NCI-H460 (cell line): ENCODE measurements at regions not wholly inside any gene's neighbourhood (a gene's known extent, or its start where the extent isn't known, plus 50 kb on each side); places are given as distances from the start of the nearest gene placed in this dataset.

Source experiments
- DNase-seq: peaks from one replicate; pipeline ENCODE4 v3.0.0-alpha.2; 2016; ENCODE audit warnings: low read depth; ENCODE audit errors: extremely low read depth

DNA sequence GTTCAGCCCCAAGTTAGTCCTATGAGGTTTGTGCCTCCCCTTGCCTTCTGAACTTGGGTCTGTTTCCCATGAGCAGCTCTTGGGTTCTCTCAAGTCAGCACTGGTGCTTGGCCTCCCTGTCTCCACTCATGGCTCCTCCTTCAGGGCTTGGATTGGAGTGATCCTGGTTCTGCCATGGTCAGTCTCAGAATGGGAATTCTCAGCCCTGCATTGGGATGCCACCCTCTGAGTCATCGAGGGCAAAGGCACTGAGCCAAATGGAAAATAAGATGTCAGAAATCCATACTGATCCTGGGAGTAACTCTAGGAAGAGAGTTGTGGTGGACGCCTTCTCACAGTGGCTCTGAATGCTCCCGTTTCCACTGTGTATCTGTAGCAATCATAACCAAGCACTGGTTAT is 233.4 kb upstream of the HABP2 start:
- no peak for DNase-seq

DNA sequence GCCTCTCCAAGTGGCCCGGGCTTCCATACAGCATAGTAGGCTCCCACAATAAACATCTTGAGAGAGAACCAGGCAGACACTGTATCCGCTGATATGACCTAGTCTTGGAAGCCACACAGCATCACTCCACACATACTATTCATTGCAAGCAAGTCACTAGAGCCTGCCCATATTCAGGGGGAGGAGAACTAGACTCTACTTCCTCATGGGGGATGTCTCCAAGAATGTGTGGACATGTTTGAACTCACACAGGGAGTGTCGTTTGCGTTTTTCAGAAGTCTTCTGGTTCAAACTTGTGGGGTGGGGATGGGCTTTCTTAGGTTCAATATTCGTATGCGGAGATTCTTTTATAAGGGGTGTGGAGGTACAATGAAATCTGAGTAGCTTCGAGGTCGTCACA is 232.6 kb upstream of the HABP2 start:
- no peak for DNase-seq

DNA sequence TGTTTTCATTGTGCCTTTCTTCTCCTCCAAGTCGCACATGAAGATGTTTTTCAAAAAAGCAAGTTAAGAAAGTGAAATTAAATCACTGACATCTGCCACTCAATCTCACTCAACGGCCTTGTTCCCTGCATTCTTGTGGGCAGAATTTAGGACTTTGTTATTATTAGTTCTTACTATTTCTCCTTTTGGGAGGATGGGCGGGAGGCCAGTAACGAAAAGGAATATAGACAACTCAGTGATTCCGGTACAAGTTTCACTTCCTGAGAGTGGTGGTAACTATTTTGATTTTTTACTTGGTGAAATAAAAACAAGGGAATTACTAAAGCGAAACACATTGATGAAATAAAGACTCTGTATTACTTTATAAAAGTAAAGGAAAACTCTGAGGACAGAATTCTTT is 231.9 kb upstream of the HABP2 start:
- no peak for DNase-seq

DNA sequence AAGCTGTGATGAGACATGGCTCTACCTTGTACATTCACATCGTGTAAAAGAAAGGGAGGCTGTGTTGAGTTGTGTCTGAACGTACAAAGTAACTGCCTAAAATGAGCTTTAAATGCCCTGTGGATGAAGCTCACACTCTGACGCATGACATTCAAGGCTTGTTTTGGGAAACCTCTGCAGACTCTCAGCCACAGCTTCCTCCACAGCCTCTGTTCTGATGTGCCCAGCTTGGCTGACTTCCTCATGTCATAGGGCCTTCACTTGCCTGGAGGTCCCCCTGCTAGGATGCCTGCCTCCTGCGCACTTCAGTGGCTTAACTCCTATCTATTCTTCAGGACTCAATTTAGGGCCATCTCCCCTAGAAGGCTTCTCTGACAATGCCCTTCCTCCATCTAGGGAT is 230.0 kb upstream of the HABP2 start:
- DNase-seq: no peak

DNA sequence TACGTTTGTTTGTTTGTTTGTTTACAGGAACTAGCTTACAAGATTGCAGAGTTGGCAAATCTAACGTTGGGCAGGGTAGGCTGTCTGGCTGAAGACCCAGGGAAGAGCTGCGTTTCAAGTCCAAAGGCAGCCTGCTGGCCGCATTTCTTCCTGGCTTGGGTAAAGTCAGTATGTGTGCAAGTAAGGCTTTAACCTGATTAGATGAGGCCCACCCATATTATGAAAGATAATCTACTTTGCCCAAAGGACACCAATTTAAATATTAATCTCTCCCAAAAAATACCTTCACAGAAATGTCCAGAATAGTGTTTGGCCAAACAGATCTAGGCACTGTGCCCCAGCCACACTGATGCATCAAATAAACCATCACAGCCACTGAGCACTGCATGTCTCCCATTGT is 228.9 kb upstream of the HABP2 start:
- no peak for DNase-seq

DNA sequence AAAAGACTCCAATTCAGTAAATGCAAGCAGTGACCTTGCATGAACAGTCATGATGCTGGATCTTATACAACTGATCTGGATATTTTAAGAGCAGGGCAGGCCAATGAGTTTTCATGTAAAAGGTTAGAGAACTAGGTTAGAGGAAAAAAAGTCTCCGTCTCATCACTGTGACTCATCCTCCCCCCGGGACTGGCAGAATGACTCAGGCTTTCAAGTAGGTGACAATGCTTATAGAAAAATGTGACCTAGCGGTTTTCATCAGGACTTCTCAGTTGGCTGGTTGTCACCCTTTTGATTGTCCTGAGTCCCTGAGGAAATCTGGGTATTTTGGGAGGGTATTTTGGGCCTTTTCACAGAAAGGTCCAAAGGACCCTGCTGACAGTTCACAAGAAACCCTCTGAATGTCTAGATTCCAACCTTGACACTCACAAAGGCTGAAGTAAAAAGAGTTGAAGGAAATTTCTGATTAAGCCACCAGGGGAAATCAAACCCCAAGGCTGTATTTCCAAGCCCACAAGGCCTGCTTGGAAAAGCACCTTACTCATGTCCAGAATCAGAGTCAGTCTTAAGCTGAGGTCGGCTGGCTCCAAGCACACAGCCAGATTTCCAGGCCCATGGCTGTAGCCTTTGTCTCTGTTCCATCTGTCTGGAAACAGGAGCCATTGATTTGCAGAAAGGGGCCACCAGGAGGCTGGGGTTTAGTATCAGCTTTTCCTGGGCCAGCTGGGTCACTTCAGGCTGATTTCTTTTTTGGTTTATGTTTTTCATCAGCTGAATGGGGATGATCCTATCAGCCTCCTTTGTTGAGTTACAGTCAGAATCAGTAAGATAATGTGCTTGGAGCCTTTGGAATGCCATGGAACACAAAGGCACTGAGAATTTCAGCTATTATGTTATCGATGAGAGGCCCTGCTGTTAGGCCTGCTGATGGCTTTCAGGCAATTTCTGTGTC is 226.4 kb upstream of the HABP2 start:
- DNase-seq: peak; percentile 89

DNA sequence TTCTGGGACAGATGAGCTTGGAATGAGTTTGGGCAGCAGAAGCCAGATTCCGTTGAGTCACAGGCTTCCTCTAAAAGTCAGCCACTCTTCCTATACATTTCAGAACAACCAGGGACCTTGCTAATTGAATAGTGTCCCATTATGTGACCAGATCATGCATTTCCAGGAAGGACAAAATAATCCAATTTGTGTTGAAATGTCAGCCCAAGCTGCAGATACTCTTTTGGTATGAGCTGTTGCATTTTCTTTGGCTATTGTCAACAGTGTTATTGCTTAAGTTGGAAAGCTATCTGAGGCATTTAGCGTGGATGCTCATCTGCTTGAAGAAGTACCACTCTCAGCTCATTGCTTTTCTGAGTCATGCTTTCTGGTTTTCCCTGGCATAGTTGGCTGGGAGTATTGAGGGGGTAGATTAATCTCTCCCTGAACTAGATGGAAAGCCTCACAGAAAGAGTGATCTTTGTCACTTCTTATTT is 223.7 kb upstream of the HABP2 start:
- DNase-seq: no peak

DNA sequence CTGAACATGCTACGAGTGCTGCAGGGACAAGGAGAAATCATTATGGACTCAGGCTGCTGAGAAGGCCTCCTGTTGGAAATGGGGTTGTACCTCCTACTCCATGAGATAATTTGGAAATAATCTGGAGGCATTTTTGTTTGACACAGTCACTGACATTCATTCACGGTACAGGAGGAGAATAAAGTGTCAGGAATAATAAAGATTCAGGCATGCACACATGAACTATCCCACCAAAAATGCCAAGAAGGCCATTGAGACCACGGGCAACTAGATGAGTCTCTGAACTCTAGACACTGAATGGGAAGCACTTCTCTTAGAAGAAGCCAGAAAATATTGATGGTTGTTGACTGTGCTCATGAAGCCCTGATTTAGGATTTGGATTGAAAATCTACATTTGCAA is 220.9 kb upstream of the HABP2 start:
- DNase-seq: no peak

DNA sequence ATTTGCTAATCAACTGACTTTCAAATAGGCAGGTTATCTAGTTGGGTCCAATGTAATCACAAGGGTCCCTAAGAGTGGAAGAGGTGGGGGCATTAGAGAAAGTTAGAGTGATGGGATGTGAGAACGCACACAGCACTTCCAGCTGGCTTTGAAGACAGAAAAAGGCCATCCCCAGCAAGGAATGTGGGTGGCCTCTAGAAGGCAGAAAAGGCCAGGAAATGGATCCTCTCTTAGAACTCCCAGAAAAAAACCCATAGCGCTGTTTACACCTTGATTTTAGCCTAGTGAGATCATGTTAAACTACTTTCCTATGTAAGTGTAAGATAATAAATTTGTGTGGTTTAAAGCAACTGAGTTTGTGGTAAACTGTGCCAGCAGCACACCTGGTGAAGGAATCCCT is 219.5 kb upstream of the HABP2 start:
- no peak for DNase-seq

DNA sequence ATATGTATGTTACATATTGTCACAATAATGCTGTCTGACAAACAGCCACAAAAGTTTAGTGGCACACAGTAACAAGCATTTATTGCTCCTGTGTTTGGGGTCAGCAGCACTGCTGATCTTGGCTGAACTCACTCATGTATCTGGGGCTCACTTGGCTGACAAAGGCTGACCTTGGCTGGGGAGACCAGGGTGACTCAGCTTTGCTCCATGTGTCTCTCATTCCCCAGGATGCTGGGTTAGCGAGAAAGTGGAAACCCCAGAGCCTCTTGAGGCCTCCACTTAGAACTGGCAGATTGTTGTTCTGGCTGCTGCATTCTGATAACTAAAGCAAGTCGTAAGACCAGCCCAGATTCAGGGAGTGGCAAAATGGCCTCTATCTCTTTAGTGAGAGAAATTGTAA is 217.3 kb upstream of the HABP2 start:
- no peak for DNase-seq

DNA sequence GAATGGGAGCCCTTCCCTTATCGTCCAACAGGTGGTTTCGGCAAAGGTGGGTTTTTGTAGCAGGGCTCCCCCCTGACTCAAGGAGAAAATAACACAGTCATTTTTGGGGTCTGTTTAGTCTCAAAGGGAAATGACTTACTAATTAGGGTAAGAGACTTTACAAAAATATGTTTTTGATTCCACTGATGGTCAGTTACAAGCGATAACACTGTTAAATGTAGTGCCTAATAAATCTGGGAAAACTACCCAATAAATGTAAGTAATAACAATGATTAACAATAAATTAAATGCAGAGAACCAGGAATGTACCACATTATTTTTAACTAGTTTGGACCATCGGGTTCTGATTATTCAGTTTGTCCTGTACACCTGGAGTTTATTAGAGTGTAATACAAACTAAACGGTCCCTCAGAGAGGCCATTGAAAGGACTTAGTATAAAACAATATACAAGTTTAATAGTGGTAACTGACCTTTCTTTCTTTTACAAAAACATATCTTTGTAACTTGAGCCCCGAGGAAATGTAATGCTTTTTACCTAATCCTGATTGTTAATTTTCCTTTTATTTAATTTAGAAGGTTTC is 216.2 kb upstream of the HABP2 start:
- no peak for DNase-seq

DNA sequence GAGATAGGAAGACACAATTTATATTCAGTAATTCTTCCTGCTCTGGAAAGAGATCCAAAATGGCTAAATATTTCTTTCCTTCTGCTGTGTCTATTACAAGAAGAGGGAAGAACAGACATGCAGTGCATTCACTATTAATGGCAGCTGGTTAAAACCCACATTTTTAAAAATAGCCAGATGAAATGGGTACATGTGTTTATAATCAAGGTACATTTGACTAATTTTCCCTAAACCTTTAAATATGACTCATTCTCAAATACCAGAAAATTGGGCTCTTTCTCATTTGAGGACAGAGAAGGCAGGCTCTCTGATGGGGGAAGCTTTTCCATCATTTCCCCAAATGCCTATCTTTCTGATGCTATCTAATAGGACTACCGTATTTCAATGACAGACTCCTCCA is 215.7 kb upstream of the HABP2 start:
- no peak for DNase-seq

DNA sequence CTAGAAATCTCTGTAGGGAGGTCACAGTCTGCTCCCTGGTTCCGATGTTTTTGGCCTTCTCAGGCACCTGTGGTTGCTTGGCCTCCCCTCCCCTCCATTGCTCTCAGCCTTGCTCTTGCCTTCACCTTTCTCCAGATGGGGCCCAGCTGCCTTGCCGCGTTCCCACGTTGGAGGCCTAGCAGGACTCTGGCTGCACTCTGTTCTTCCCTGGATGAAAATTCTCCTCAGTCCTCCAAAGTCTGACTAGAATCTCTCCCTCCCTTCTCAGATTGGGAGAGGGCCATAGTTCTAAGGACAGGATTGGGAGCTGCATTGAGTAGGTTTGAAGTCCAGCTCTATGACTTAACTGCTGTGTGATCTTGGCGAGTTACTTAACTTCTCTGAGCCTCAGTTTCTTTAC is 213.7 kb upstream of the HABP2 start:
- DNase-seq: no peak

DNA sequence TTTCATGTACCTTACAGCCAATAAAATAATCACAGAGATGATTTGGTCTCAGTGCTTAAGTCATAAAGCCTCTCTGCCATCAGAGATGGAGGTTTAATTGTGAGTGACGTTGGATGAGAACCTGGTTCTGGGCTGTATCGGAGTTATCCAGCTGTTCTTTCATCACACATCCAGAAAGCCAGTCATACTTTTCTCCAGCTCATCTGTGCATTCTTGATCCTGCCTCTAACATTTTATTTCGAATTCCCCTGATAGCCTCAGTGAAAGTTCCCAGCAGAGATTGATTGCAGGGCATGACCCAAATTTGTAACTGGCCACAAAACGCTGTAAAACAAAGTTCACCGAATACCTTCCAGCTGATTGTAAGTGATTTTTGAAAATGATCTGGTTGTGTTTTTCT is 212.6 kb upstream of the HABP2 start:
- no peak for DNase-seq

DNA sequence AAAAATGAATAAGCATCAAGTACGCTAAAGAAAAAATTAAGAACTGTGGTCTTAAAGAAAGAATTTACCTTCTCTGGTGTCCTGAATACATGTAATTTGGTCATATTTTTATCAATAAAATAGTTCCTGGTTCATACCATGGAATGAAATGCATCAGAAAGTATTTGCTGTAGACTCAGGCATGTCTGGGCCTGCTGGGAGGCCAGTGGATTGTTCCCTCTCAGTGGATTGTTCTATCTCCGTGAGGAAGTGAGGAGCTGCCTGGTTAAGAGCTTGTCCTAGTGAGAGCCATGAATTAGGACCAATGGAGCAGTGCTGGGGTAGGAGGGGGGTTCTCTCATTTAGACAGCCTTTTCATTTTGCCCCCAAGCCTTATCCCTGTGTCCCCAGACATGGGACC is 211.7 kb upstream of the HABP2 start:
- DNase-seq: no peak

DNA sequence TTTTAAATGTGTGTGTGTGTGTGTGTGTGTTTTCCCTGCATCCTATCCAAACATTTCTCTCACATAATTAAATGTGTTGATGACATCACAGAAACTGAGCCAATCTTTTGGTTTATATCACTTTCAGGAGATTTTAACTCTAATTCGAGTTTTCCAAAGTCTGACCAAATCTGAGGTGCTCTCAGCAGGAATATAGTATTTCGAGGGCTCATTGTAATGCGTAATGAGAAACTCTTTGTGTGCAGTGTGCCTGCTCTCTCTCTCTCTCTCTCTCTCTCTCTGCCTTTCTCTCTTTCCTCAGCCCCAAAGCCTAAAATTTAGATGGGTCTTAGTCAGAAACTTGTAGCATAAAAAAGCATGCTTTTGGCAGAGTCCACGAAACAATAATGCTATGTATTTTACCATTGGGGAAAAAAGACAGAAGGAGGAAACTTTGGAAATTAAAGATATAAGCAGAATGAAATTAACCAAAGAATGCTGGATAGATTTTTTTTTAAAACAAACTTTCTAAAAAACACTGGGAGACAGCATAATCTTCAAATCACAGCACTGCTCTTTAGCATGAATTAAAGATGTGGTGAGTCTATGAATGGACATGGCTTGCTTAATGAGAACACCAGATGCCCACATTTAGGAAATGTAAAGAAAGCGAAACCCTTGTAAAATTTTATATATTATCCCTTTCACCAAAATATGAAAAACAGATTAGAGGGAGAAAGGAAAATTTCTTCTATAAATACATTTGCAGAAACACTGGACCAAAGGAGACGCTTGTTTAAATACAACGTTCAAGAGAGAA is 206.8 kb upstream of the HABP2 start:
- DNase-seq: no peak

DNA sequence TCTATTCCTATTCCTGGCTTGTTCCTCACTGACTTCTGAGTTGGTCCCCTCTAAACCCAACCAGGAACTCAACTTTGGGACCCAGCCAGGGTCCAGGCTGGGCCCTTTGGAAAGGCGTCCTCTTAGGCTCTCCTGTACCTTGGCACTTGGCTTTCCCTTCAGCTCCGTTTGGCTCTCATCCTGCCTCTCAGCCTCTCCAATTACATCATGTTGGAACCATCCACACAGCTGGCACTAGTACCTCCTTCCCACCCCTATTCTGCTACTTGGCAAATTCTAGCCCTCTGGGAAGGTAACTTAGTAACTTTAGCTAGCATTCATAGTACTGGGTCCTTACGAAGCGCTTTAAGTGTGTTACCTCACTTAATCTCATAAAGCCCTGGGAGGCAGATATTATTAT is 205.3 kb upstream of the HABP2 start:
- no peak for DNase-seq

DNA sequence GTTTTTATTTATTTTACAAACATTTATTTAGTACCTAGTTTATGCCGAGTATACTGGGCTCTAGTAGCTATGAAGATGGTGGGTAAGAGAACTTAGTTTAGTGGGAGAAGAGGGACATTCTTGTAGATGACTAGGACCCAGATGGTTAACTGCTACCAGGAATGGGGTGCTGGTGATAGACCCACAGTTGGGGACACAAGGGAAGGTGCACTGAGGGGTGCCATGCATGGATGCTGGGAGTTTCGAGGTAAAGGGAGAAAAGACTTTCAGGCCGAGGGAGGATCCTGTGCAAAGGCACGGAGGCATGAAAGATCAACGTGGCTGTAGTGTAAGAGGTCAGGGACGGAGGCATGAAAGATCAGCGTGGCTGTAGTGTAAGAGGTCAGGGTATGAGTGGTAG is 204.2 kb upstream of the HABP2 start:
- DNase-seq: no peak

DNA sequence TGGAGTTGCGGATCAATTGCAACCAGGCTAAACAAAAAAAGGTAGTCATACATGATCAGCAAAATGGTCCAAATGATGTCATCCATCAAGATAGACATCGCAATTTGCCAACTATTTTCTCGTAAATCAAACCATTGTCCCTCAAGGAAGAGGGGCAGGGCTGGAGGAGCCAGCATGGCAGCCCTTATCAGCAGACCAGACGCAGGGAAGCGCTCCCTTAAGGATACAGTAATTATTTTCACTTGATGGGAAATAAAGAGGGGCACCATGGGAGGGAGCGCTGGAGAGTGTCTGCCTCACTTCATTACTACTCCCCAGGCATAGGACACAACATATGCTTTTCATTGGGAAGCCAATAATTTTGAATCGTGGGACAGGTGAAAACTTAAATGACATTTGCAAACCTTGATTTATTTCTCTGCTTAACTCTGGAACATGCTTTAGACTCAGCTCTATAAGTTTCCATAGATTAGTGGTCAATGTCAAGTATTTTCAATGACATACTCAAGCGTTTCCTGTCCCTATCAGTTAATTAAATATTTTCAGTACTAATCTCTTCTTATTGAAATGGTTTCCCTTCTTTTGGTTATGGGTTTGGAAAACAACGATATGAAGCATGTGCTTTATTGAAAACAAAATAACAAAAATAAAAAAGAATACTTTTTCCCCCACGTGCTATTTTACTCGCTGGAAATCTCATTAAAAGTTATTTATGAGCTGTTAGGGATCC is 202.4 kb upstream of the HABP2 start:
- no peak for DNase-seq

DNA sequence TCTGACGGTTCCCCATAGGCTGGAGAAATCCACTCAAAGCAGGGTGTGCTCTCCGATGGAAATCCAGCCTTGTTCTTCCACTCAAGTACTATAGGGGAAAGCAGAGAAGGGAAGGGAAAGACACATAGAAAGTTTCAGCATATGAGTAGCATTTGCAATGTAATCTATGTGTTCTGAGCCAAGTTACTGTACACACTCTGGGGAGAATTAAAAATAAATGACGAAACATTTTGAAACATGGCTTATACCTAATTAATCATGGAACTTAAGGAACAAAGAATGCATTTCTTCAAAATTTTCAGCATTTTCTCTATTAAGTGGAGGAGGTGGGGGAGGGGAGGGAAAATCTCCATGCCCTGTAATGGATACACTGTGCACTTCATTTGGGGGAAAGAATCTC is 198.1 kb upstream of the HABP2 start:
- no peak for DNase-seq
